Epidermal melanocyte (primary cell): ENCODE measurements at regions not wholly inside any gene's neighbourhood (a gene's known extent, or its start where the extent isn't known, plus 50 kb on each side); places are given as distances from the start of the nearest gene placed in this dataset.
A peak's percentile ranks its signal among the peaks of the same experiment; 100 is the strongest.
"Not testable (repeated sequence)": the region's sequence is repeated elsewhere in the genome, so short reads cannot be mapped to it uniquely, and the experiment has no call there.

Experiments
- DNase-seq: peaks from one replicate; pipeline ENCODE4 v3.0.0; 2011; ENCODE audit warnings: low spot score; ENCODE audit not compliant: insufficient read length

- DNase-seq, result no peak
Measured at GRCh38 chr6:144911322-144911721, 626.2 kb downstream of the UTRN start.

GRCh38 chr6:144912474-144912873 lies 627.3 kb downstream of the UTRN start:
- peak; percentile 52 for DNase-seq

- DNase-seq, result no peak
Measured at GRCh38 chr6:144918073-144918472, 632.9 kb downstream of the UTRN start.

- no peak for DNase-seq
Measured at GRCh38 chr6:144919560-144919959, 634.4 kb downstream of the UTRN start.

- no peak for DNase-seq
Measured at GRCh38 chr6:144920391-144920961, 635.3 kb downstream of the UTRN start.

GRCh38 chr6:144921206-144921975 lies 636.3 kb downstream of the UTRN start:
- no peak for DNase-seq

- peak; percentile 61 for DNase-seq
Measured at GRCh38 chr6:144922120-144922722, 637.1 kb downstream of the UTRN start.

- DNase-seq, result not testable (repeated sequence)
Measured at GRCh38 chr6:144922771-144923490, 637.8 kb downstream of the UTRN start.

- DNase-seq, result not testable (repeated sequence)
Measured at GRCh38 chr6:144923491-144923787, 638.3 kb downstream of the UTRN start.

GRCh38 chr6:144928847-144929246 lies 643.7 kb downstream of the UTRN start:
- DNase-seq, result no peak

GRCh38 chr6:144929262-144929661 lies 644.1 kb downstream of the UTRN start:
- no peak for DNase-seq

- DNase-seq, result no peak
Measured at GRCh38 chr6:144931172-144932035, 646.3 kb downstream of the UTRN start.

GRCh38 chr6:144932621-144933020 lies 647.5 kb downstream of the UTRN start:
- no peak for DNase-seq

GRCh38 chr6:144935181-144935580 lies 650.0 kb downstream of the UTRN start:
- no peak for DNase-seq

GRCh38 chr6:144935661-144936060 lies 650.5 kb downstream of the UTRN start:
- no peak for DNase-seq

GRCh38 chr6:144936764-144937163 lies 651.6 kb downstream of the UTRN start:
- DNase-seq, result no peak

- DNase-seq, result no peak
Measured at GRCh38 chr6:144939921-144940320, 654.8 kb downstream of the UTRN start.

- no peak for DNase-seq
Measured at GRCh38 chr6:144944106-144944505, 659.0 kb downstream of the UTRN start.

- no peak for DNase-seq
Measured at GRCh38 chr6:144947398-144947976, 662.4 kb downstream of the UTRN start.

GRCh38 chr6:144951730-144952437 lies 666.7 kb downstream of the UTRN start:
- DNase-seq, result no peak
